ENCODE measurements at regions not wholly inside any gene's neighbourhood (a gene's known extent, or its start where the extent isn't known, plus 50 kb on each side); places are given as distances from the start of the nearest gene placed in this dataset.

GRCh38 chr6:81843302-81843701 lies 90.8 kb upstream of the TENT5A start:
- no peak overlapping the region for H3K27ac ChIP-seq (ENCODE audit: low read depth, low read length, severe bottlenecking)
- peaks cover 11% of the 10 kb centered on the region for H3K4me1 ChIP-seq (ENCODE audit: control insufficient read depth, insufficient read depth, low read length, poor library complexity, severe bottlenecking)
- no CpG with 5 or more reads among the region's 2 CpGs for WGBS, 2 experiments (ENCODE audit: insufficient coverage in 2 of 2)
- H3K36me3 ChIP-seq (ENCODE audit: control insufficient read depth, insufficient read depth, low read length), result no peaks in the 10 kb centered on the region
- H3K9me3 ChIP-seq (ENCODE audit: control insufficient read depth, low read length), result no peaks in the 10 kb centered on the region
- no peak overlapping the region for H3K4me3 ChIP-seq (ENCODE audit: extremely low read depth, insufficient read depth, low read length, poor library complexity, severe bottlenecking)

GRCh38 chr6:81842254-81842653 lies 89.8 kb upstream of the TENT5A start:
- Histone ChIP-seq H3K4me1 (ENCODE audit: control insufficient read depth, insufficient read depth, low read length, poor library complexity, severe bottlenecking) (peaks cover 1% of the 10 kb centered on the region), H3K36me3 (ENCODE audit: control insufficient read depth, insufficient read depth, low read length) (no peaks in the 10 kb centered on the region), H3K9me3 (ENCODE audit: control insufficient read depth, low read length) (no peaks in the 10 kb centered on the region), H3K27ac (ENCODE audit: low read depth, low read length, severe bottlenecking) (no peak overlapping the region), H3K4me3 (ENCODE audit: extremely low read depth, insufficient read depth, low read length, poor library complexity, severe bottlenecking) (no peak overlapping the region)

DNA sequence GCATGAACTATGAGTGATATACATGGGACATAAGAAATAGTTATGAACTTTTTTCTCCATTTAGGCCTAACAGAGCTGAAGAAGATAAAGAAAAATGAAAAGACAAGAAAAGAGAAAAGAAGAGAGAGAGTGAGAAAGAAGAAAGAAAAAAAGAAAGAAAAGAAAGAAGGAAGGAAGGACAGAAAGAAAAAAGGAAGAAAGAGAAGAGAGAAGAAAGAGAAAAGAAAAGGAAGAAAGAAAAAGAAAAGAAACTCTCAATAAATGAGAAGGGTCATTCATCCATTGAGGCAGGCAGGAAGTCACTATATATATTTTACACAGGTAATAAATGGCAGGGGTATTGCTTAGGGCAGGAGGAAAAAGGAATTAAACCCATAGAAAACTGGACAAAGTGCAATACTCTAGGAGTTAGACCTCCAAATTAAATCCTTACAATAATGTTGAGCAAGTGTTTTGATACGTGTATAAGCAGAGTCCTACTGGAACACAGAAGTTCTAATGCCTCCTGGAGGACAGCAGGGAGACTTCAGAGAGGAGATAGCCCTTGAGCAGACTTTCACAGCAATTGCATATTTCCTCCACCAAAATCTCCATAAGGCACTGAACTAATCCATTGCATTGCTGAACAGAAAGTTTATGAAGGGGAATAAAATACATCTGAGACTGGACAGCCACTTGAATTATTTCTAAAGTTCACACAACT lies 86.4 kb upstream of the TENT5A start:
- peaks cover 4% of the 10 kb centered on the region for H3K4me1 ChIP-seq (ENCODE audit: control insufficient read depth, insufficient read depth, low read length, poor library complexity, severe bottlenecking)
- WGBS, 2 experiments (ENCODE audit: insufficient coverage in 2 of 2), result 80% methylated on average over 1 of the region's 1 CpG; no CpG with 5 or more reads in 1 of the 2 experiments

GRCh38 chr6:81838031-81838430 lies 85.5 kb upstream of the TENT5A start:
- Histone ChIP-seq H3K4me1 (ENCODE audit: control insufficient read depth, insufficient read depth, low read length, poor library complexity, severe bottlenecking) (peaks cover 8% of the 10 kb centered on the region), H3K4me3 (ENCODE audit: extremely low read depth, insufficient read depth, low read length, poor library complexity, severe bottlenecking) (no peak overlapping the region), H3K27ac (ENCODE audit: low read depth, low read length, severe bottlenecking) (no peak overlapping the region), H3K9me3 (ENCODE audit: control insufficient read depth, low read length) (no peaks in the 10 kb centered on the region), H3K36me3 (ENCODE audit: control insufficient read depth, insufficient read depth, low read length) (no peaks in the 10 kb centered on the region)
- 100% methylated on average over 1 of the region's 4 CpGs; no CpG with 5 or more reads in 1 of the 2 experiments for WGBS, 2 experiments (ENCODE audit: insufficient coverage in 2 of 2)

More for the DNA sequence above, 86.4 kb upstream of the TENT5A start:
- H3K27ac ChIP-seq (ENCODE audit: low read depth, low read length, severe bottlenecking), result no peak overlapping the region
- no peak overlapping the region for H3K4me3 ChIP-seq (ENCODE audit: extremely low read depth, insufficient read depth, low read length, poor library complexity, severe bottlenecking)
- H3K36me3 ChIP-seq (ENCODE audit: control insufficient read depth, insufficient read depth, low read length), result no peaks in the 10 kb centered on the region
- H3K9me3 ChIP-seq (ENCODE audit: control insufficient read depth, low read length), result no peaks in the 10 kb centered on the region

- WGBS, 2 experiments (ENCODE audit: insufficient coverage in 2 of 2), result 93 to 100% methylated on average over 1 to 4 of the region's 5 CpGs
- Histone ChIP-seq H3K27ac (ENCODE audit: low read depth, low read length, severe bottlenecking) (peak overlapping the region; percentile 11), H3K4me3 (ENCODE audit: extremely low read depth, insufficient read depth, low read length, poor library complexity, severe bottlenecking) (no peak overlapping the region), H3K36me3 (ENCODE audit: control insufficient read depth, insufficient read depth, low read length) (no peaks in the 10 kb centered on the region), H3K9me3 (ENCODE audit: control insufficient read depth, low read length) (no peaks in the 10 kb centered on the region), H3K4me1 (ENCODE audit: control insufficient read depth, insufficient read depth, low read length, poor library complexity, severe bottlenecking) (peaks cover 8% of the 10 kb centered on the region)
Measured at GRCh38 chr6:81834141-81834681, 81.7 kb upstream of the TENT5A start.

DNA sequence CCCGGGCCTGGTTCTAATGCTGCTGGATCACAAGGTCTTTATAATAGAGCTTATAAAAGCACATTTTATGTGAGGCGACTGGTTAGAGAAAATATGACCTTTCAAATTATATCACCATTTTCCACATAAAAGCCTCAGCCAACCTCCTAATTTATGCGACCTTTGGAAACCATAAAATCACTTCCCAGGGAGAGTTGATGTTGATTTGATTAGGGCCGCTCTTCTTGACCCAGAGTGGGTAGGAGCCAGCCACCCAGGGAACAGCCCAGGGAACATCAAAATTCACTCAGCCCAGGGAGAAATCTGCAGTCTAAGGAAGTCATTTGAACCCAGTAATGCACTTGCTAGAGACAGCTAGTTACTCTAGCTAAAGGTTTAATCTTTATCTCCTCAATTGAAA lies 79.8 kb upstream of the TENT5A start:
- H3K27ac ChIP-seq (ENCODE audit: low read depth, low read length, severe bottlenecking), result no peak overlapping the region
- H3K36me3 ChIP-seq (ENCODE audit: control insufficient read depth, insufficient read depth, low read length), result no peaks in the 10 kb centered on the region
- no peak overlapping the region for H3K4me3 ChIP-seq (ENCODE audit: extremely low read depth, insufficient read depth, low read length, poor library complexity, severe bottlenecking)
- WGBS, 2 experiments (ENCODE audit: insufficient coverage in 2 of 2), result 80 to 88% methylated on average over 1 of the region's 4 CpGs
- H3K4me1 ChIP-seq (ENCODE audit: control insufficient read depth, insufficient read depth, low read length, poor library complexity, severe bottlenecking), result peaks cover 8% of the 10 kb centered on the region
- H3K9me3 ChIP-seq (ENCODE audit: control insufficient read depth, low read length), result no peaks in the 10 kb centered on the region

GRCh38 chr6:81831274-81831673 lies 78.8 kb upstream of the TENT5A start:
- H3K36me3 ChIP-seq (ENCODE audit: control insufficient read depth, insufficient read depth, low read length), result no peaks in the 10 kb centered on the region
- no peaks in the 10 kb centered on the region for H3K9me3 ChIP-seq (ENCODE audit: control insufficient read depth, low read length)
- WGBS, 2 experiments (ENCODE audit: insufficient coverage in 2 of 2), result 91 to 100% methylated on average over 4 of the region's 5 CpGs
- no peak overlapping the region for H3K27ac ChIP-seq (ENCODE audit: low read depth, low read length, severe bottlenecking)
- no peak overlapping the region for H3K4me3 ChIP-seq (ENCODE audit: extremely low read depth, insufficient read depth, low read length, poor library complexity, severe bottlenecking)
- H3K4me1 ChIP-seq (ENCODE audit: control insufficient read depth, insufficient read depth, low read length, poor library complexity, severe bottlenecking), result peaks cover 8% of the 10 kb centered on the region

- no peak overlapping the region for H3K27ac ChIP-seq (ENCODE audit: low read depth, low read length, severe bottlenecking)
- no peaks in the 10 kb centered on the region for H3K9me3 ChIP-seq (ENCODE audit: control insufficient read depth, low read length)
- H3K36me3 ChIP-seq (ENCODE audit: control insufficient read depth, insufficient read depth, low read length), result no peaks in the 10 kb centered on the region
- no peak overlapping the region for H3K4me3 ChIP-seq (ENCODE audit: extremely low read depth, insufficient read depth, low read length, poor library complexity, severe bottlenecking)
- H3K4me1 ChIP-seq (ENCODE audit: control insufficient read depth, insufficient read depth, low read length, poor library complexity, severe bottlenecking), result no peaks in the 10 kb centered on the region
- no CpG with 5 or more reads among the region's 1 CpG for WGBS, 2 experiments (ENCODE audit: insufficient coverage in 2 of 2)
Measured at GRCh38 chr6:81826784-81827183, 74.3 kb upstream of the TENT5A start.

GRCh38 chr6:81822568-81822967 lies 70.1 kb upstream of the TENT5A start:
- no peaks in the 10 kb centered on the region for H3K4me1 ChIP-seq (ENCODE audit: control insufficient read depth, insufficient read depth, low read length, poor library complexity, severe bottlenecking)
- no peaks in the 10 kb centered on the region for H3K9me3 ChIP-seq (ENCODE audit: control insufficient read depth, low read length)
- WGBS, 2 experiments (ENCODE audit: insufficient coverage in 2 of 2), result 84 to 95% methylated on average over 2 to 3 of the region's 3 CpGs
- H3K36me3 ChIP-seq (ENCODE audit: control insufficient read depth, insufficient read depth, low read length), result no peaks in the 10 kb centered on the region
- no peak overlapping the region for H3K27ac ChIP-seq (ENCODE audit: low read depth, low read length, severe bottlenecking)
- H3K4me3 ChIP-seq (ENCODE audit: extremely low read depth, insufficient read depth, low read length, poor library complexity, severe bottlenecking), result no peak overlapping the region

GRCh38 chr6:81821449-81821848 lies 69.0 kb upstream of the TENT5A start:
- Histone ChIP-seq H3K36me3 (ENCODE audit: control insufficient read depth, insufficient read depth, low read length) (no peaks in the 10 kb centered on the region), H3K9me3 (ENCODE audit: control insufficient read depth, low read length) (no peaks in the 10 kb centered on the region), H3K4me3 (ENCODE audit: extremely low read depth, insufficient read depth, low read length, poor library complexity, severe bottlenecking) (no peak overlapping the region), H3K27ac (ENCODE audit: low read depth, low read length, severe bottlenecking) (no peak overlapping the region), H3K4me1 (ENCODE audit: control insufficient read depth, insufficient read depth, low read length, poor library complexity, severe bottlenecking) (no peaks in the 10 kb centered on the region)

DNA sequence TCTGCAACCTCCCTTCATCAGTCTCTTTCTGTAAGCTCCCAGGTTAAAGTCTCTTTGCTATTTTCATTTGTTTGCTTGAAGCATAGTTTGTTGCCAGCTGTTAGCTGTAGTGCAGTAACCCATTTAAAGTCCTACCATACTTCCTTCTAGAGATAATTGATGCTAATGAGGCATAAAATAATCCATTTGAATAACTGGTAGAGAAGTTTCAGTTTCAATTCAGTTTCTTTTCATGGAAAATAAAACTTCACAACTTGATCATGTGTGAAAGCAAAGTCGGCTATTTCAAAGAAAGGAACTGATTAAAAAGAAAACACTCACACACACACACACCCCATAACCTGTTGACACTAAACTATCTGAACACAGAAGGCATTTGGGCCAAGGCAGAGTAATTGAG lies 68.5 kb upstream of the TENT5A start:
- no peak overlapping the region for H3K27ac ChIP-seq (ENCODE audit: low read depth, low read length, severe bottlenecking)
- H3K4me3 ChIP-seq (ENCODE audit: extremely low read depth, insufficient read depth, low read length, poor library complexity, severe bottlenecking), result no peak overlapping the region
- no peaks in the 10 kb centered on the region for H3K4me1 ChIP-seq (ENCODE audit: control insufficient read depth, insufficient read depth, low read length, poor library complexity, severe bottlenecking)
- WGBS, 2 experiments (ENCODE audit: insufficient coverage in 2 of 2), result no CpG with 5 or more reads among the region's 1 CpG
- H3K36me3 ChIP-seq (ENCODE audit: control insufficient read depth, insufficient read depth, low read length), result no peaks in the 10 kb centered on the region
- H3K9me3 ChIP-seq (ENCODE audit: control insufficient read depth, low read length), result no peaks in the 10 kb centered on the region
